ENCODE measurements at regions not wholly inside any gene's neighbourhood (a gene's known extent, or its start where the extent isn't known, plus 50 kb on each side); places are given as distances from the start of the nearest gene placed in this dataset.

GRCh38 chr18:68234131-68234530 lies 480.8 kb downstream of the TMX3 start:
- no TSS peak for BruUV-seq (replicated peaks)
- intact Hi-C loops (cut with micrococcal nuclease; ENCODE audit: unreplicated experiment) = no loop called here
- Mint-ChIP-seq H3K4me3 (ENCODE audit: low read depth, unreplicated experiment) (no peak overlapping the region), H3K27me3 (ENCODE audit: unreplicated experiment) (no peaks in the 10 kb centered on the region), H3K9me3 (ENCODE audit: low read depth, unreplicated experiment) (no peaks in the 10 kb centered on the region), H3K36me3 (ENCODE audit: insufficient read depth, unreplicated experiment) (no peaks in the 10 kb centered on the region), H3K4me1 (ENCODE audit: low read depth, unreplicated experiment) (no peaks in the 10 kb centered on the region), H3K27ac (ENCODE audit: unreplicated experiment) (no peak overlapping the region)
- TF ChIP-seq CTCF (IDR thresholded peaks at IDR 0.05; ENCODE audit: unreplicated experiment) = no peak
- DNase-seq = no peak
- CTCF ChIA-PET = no interaction called here

DNA sequence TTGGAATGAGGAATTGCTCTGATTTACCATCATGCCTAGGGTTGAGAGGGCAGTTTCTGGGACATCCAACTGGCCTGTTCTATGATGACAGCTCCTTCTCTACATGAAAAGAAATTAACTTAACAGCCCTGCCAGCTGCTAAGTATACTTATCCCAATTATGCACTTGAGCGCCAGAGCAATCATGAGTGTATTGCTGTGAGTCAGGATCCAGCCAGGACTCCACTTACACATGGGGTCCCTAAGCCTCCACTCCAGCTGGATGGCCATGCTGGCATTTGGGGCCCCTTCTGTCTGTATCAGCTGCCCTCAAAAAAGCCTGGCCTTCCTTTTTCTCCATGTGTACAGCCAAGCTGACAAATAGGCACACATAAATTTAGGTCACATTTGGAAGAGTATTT lies 481.9 kb downstream of the TMX3 start:
- CTCF ChIA-PET = no interaction called here
- BruUV-seq (replicated peaks) = no TSS peak
- Mint-ChIP-seq H3K4me3 (ENCODE audit: low read depth, unreplicated experiment) (no peak overlapping the region), H3K4me1 (ENCODE audit: low read depth, unreplicated experiment) (no peaks in the 10 kb centered on the region), H3K27me3 (ENCODE audit: unreplicated experiment) (no peaks in the 10 kb centered on the region), H3K27ac (ENCODE audit: unreplicated experiment) (no peak overlapping the region), H3K36me3 (ENCODE audit: insufficient read depth, unreplicated experiment) (no peaks in the 10 kb centered on the region), H3K9me3 (ENCODE audit: low read depth, unreplicated experiment) (no peaks in the 10 kb centered on the region)
- intact Hi-C loops (cut with micrococcal nuclease; ENCODE audit: unreplicated experiment) = no loop called here
- DNase-seq = no peak
- TF ChIP-seq CTCF (IDR thresholded peaks at IDR 0.05; ENCODE audit: unreplicated experiment) = no peak

DNA sequence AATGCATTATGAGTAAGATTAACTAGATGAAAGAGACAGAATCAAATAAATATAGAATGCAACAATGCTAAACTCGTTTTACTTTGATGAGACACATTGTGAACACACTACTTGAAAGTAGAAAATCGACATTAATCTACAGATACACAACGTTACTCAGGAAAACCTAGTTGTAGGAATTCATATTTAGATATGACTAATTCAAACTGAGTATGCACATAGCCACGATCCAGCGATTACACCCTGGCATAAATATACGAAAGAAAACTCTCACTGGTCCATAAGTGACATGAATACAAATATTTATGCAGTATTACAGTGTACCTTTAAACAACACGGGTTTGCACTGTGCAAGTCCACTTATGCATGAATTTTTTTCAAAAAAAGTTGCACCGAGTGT lies 485.6 kb downstream of the TMX3 start:
- no peaks in the 10 kb centered on the region for H3K27me3 Mint-ChIP-seq (ENCODE audit: unreplicated experiment)
- intact Hi-C loops (cut with micrococcal nuclease; ENCODE audit: unreplicated experiment) = no loop called here
- no peaks in the 10 kb centered on the region for H3K9me3 Mint-ChIP-seq (ENCODE audit: low read depth, unreplicated experiment)
- TF ChIP-seq CTCF (IDR thresholded peaks at IDR 0.05; ENCODE audit: unreplicated experiment) = no peak
- H3K27ac Mint-ChIP-seq (ENCODE audit: unreplicated experiment) = no peak overlapping the region
- H3K4me1 Mint-ChIP-seq (ENCODE audit: low read depth, unreplicated experiment) = no peaks in the 10 kb centered on the region
- no TSS peak for BruUV-seq (replicated peaks)
- DNase-seq = no peak
- H3K4me3 Mint-ChIP-seq (ENCODE audit: low read depth, unreplicated experiment) = no peak overlapping the region
- CTCF ChIA-PET = no interaction called here
- H3K36me3 Mint-ChIP-seq (ENCODE audit: insufficient read depth, unreplicated experiment) = no peaks in the 10 kb centered on the region

DNA sequence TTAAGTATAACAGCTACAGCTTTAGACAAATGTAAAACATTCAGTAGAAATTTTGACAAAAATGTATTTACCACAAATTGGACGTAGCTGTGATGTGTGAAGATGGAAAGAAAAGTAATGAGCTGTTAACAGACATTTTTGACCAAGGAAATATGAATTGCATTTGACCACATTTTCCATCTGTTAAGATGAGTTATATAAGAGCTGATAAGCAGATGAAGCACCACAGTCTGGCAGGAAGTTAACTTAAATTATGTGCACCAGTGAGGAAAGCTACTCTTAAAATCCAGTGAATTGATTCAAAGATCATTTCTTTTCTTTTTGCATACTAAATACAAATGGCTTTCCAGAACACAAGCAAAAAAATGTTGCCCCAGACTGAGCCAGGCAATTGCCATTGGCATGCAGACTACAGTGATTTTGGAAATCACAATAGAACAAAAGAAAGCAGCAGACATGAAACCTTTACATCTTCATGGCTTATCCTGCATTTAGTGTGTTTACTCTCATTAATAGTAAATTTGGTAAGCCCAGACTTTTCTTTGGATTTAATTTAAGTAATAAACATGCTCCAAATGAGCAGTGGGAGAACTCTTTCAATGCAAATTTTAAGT lies 493.7 kb downstream of the TMX3 start:
- H3K27me3 Mint-ChIP-seq (ENCODE audit: unreplicated experiment) = no peaks in the 10 kb centered on the region
- BruUV-seq (replicated peaks) = no TSS peak
- DNase-seq = no peak
- intact Hi-C loops (cut with micrococcal nuclease; ENCODE audit: unreplicated experiment) = no loop called here
- H3K36me3 Mint-ChIP-seq (ENCODE audit: insufficient read depth, unreplicated experiment) = no peaks in the 10 kb centered on the region
- peaks cover 4% of the 10 kb centered on the region for H3K9me3 Mint-ChIP-seq (ENCODE audit: low read depth, unreplicated experiment)
- H3K27ac Mint-ChIP-seq (ENCODE audit: unreplicated experiment) = no peak overlapping the region
- no peaks in the 10 kb centered on the region for H3K4me1 Mint-ChIP-seq (ENCODE audit: low read depth, unreplicated experiment)
- H3K4me3 Mint-ChIP-seq (ENCODE audit: low read depth, unreplicated experiment) = no peak overlapping the region
- CTCF ChIA-PET = interaction anchor here (0.6 kb wide), 1 partner anchor 432 kb away, joined by 3 read pairs; no protein-coding TSS in a partner anchor
- TF ChIP-seq CTCF (IDR thresholded peaks at IDR 0.05; ENCODE audit: unreplicated experiment) = no peak
